ENCODE measurements at regions not wholly inside any gene's neighbourhood (a gene's known extent, or its start where the extent isn't known, plus 50 kb on each side); places are given as distances from the start of the nearest gene placed in this dataset.

- DNase-seq, result no peak
These were observed 382.1 kb upstream of the TBL1XR1 start for GRCh38 chr3:177579419-177579818.

GRCh38 chr3:177580437-177580836 lies 383.2 kb upstream of the TBL1XR1 start:
- DNase-seq, result no peak

GRCh38 chr3:177585271-177585670 lies 388.0 kb upstream of the TBL1XR1 start:
- no peak for DNase-seq

GRCh38 chr3:177589041-177589650 lies 391.9 kb upstream of the TBL1XR1 start:
- no peak for DNase-seq

GRCh38 chr3:177589911-177590381 lies 392.7 kb upstream of the TBL1XR1 start:
- DNase-seq, result no peak

GRCh38 chr3:177590826-177591225 lies 393.5 kb upstream of the TBL1XR1 start:
- no peak for DNase-seq

- DNase-seq, result no peak
These were observed 394.1 kb upstream of the TBL1XR1 start for GRCh38 chr3:177591379-177591778.

- DNase-seq, result no peak
These were observed 396.8 kb upstream of the TBL1XR1 start for GRCh38 chr3:177594096-177594495.

GRCh38 chr3:177595530-177596188 lies 398.4 kb upstream of the TBL1XR1 start:
- DNase-seq, result no peak

GRCh38 chr3:177596248-177596815 lies 399.1 kb upstream of the TBL1XR1 start:
- no peak for DNase-seq

GRCh38 chr3:177596816-177597271 lies 399.6 kb upstream of the TBL1XR1 start:
- no peak for DNase-seq

- no peak for DNase-seq
These were observed 400.2 kb upstream of the TBL1XR1 start for GRCh38 chr3:177597311-177598096.

- no peak for DNase-seq
These were observed 401.0 kb upstream of the TBL1XR1 start for GRCh38 chr3:177598097-177598833.

GRCh38 chr3:177599326-177599725 lies 402.0 kb upstream of the TBL1XR1 start:
- no peak for DNase-seq

GRCh38 chr3:177599837-177600236 lies 402.6 kb upstream of the TBL1XR1 start:
- no peak for DNase-seq

GRCh38 chr3:177600411-177600810 lies 403.1 kb upstream of the TBL1XR1 start:
- no peak for DNase-seq

- no peak for DNase-seq
These were observed 403.9 kb upstream of the TBL1XR1 start for GRCh38 chr3:177601152-177601551.

- no peak for DNase-seq
These were observed 405.4 kb upstream of the TBL1XR1 start for GRCh38 chr3:177602601-177603147.

- DNase-seq, result no peak
These were observed 405.9 kb upstream of the TBL1XR1 start for GRCh38 chr3:177603148-177603603.

GRCh38 chr3:177604181-177604580 lies 406.9 kb upstream of the TBL1XR1 start:
- no peak for DNase-seq

GRCh38 chr3:177606891-177607290 lies 409.6 kb upstream of the TBL1XR1 start:
- DNase-seq, result no peak

- no peak for DNase-seq
These were observed 410.3 kb upstream of the TBL1XR1 start for GRCh38 chr3:177607589-177607988.

All from SIG-M5 (cell line).